Neuron (in vitro differentiated cells): ENCODE measurements at regions not wholly inside any gene's neighbourhood (a gene's known extent, or its start where the extent isn't known, plus 50 kb on each side); places are given as distances from the start of the nearest gene placed in this dataset.

Experiments used
- H2AFZ ChIP-seq: one replicate; pipeline ENCODE4 v1.6.1; 2013; ENCODE audit warnings: low read depth, mild to moderate bottlenecking, inconsistent platforms, low read length, moderate library complexity
- H3K27me3 ChIP-seq: one replicate; pipeline ENCODE4 v1.6.1; 2013; ENCODE audit warnings: low read length; ENCODE audit not compliant: insufficient read depth
- H3K36me3 ChIP-seq: one replicate; pipeline ENCODE4 v1.6.1; 2013; ENCODE audit warnings: low read length; ENCODE audit not compliant: insufficient read depth
- H3K4me1 ChIP-seq: one replicate; pipeline ENCODE4 v1.6.1; 2013; ENCODE audit warnings: low read length; ENCODE audit not compliant: insufficient read depth
- H3K4me3 ChIP-seq: 2 replicates; pipeline ENCODE4 v1.5.1; 2013; ENCODE audit warnings: mild to moderate bottlenecking, low read length, moderate library complexity
- H3K9me3 ChIP-seq: one replicate; pipeline ENCODE4 v1.6.1; 2013; ENCODE audit warnings: low read length

- Histone ChIP-seq H3K4me3 (no peak overlapping the region), H3K27me3 (no peaks in the 10 kb centered on the region), H3K9me3 (no peaks in the 10 kb centered on the region), H2AFZ (no peak overlapping the region), H3K4me1 (no peaks in the 10 kb centered on the region), H3K36me3 (no peaks in the 10 kb centered on the region)
These were observed 125.6 kb downstream of the ETS2 start for GRCh38 chr21:38931291-38931690.

DNA sequence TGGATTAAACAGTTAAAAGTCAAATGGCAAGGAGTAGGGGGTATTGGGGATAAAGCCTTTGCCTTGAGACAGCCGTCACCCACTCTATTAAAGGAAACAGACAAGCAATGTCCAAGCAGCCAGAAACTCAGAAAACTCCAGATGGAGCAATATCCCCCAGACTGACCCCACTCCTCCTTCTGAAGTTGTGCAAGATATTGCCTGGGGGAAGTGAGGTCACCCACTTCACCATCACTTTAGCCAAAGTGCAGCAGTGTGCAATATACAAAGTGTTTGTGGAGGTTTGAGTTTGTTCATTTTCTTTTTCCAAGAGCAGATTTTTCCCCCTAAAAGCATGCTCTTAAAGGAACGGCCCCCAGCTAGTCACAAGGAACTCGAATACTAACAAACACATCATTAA, 125.1 kb downstream of the ETS2 start:
- no peak overlapping the region for H3K4me3 ChIP-seq
- H3K4me1 ChIP-seq = no peaks in the 10 kb centered on the region

GRCh38 chr21:38930066-38930465, 124.3 kb downstream of the ETS2 start:
- H3K4me1 ChIP-seq = no peaks in the 10 kb centered on the region
- H3K9me3 ChIP-seq = no peaks in the 10 kb centered on the region

More for the DNA sequence above, 125.1 kb downstream of the ETS2 start:
- H3K27me3 ChIP-seq = no peaks in the 10 kb centered on the region
- H3K36me3 ChIP-seq = no peaks in the 10 kb centered on the region
- H2AFZ ChIP-seq = no peak overlapping the region
- no peaks in the 10 kb centered on the region for H3K9me3 ChIP-seq

DNA sequence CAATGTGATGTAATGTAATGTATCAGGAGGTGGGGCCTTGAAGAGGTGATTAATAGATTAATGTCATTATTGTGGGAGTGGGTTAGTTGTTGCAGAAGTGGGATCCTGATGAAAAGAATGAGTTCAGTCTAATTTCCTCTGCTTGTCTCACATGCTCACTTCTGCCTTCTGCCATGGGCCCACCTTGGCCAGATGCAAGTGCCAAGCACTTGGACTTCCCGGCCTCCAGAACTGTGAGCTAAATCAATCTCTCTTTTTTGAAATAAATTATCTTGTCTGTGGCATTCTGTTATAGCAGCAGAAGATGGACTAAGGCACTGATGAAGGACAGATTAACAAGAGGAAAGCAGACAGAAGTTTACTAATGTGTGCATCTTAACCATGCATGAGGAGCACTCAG, 123.9 kb downstream of the ETS2 start:
- Histone ChIP-seq H3K4me1 (no peaks in the 10 kb centered on the region), H3K4me3 (no peak overlapping the region), H3K9me3 (no peaks in the 10 kb centered on the region)

More at GRCh38 chr21:38930066-38930465, 124.3 kb downstream of the ETS2 start:
- Histone ChIP-seq H3K27me3 (no peaks in the 10 kb centered on the region), H2AFZ (no peak overlapping the region), H3K4me3 (no peak overlapping the region), H3K36me3 (no peaks in the 10 kb centered on the region)

GRCh38 chr21:38929142-38929541, 123.4 kb downstream of the ETS2 start:
- Histone ChIP-seq H3K4me1 (no peaks in the 10 kb centered on the region), H3K9me3 (no peaks in the 10 kb centered on the region), H3K4me3 (no peak overlapping the region)

More for the DNA sequence above, 123.9 kb downstream of the ETS2 start:
- no peaks in the 10 kb centered on the region for H3K27me3 ChIP-seq
- H3K36me3 ChIP-seq = no peaks in the 10 kb centered on the region
- H2AFZ ChIP-seq = no peak overlapping the region

GRCh38 chr21:38927776-38928175, 122.0 kb downstream of the ETS2 start:
- Histone ChIP-seq H3K4me3 (no peak overlapping the region), H2AFZ (no peak overlapping the region), H3K4me1 (no peaks in the 10 kb centered on the region), H3K9me3 (no peaks in the 10 kb centered on the region), H3K27me3 (no peaks in the 10 kb centered on the region), H3K36me3 (no peaks in the 10 kb centered on the region)

More at GRCh38 chr21:38929142-38929541, 123.4 kb downstream of the ETS2 start:
- Histone ChIP-seq H3K36me3 (no peaks in the 10 kb centered on the region), H2AFZ (no peak overlapping the region), H3K27me3 (no peaks in the 10 kb centered on the region)

DNA sequence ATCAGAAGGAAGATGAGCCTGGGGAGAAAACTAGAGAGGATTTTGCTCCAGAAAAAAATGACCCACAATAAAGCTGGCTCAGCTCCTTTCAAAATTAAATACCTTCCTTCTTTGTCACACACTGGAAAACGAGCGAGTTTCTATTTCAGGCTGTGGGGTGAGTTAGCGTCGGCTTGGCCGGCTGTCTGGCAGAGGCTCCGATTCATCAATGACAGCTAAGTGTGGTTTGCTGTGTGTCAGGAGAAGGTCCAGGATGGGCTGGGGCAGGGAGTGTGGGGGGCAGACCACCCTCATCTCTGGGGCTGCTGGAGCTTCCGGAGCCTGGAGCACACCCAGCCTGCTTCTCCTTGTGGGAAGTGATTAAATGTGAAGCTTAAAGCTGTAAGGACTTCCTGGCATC, 120.2 kb downstream of the ETS2 start:
- Histone ChIP-seq H3K36me3 (no peaks in the 10 kb centered on the region), H3K27me3 (no peaks in the 10 kb centered on the region), H3K4me3 (no peak overlapping the region), H2AFZ (no peak overlapping the region), H3K4me1 (no peaks in the 10 kb centered on the region), H3K9me3 (no peaks in the 10 kb centered on the region)

GRCh38 chr21:38925478-38925877, 119.7 kb downstream of the ETS2 start:
- H2AFZ ChIP-seq = no peak overlapping the region
- H3K9me3 ChIP-seq = no peaks in the 10 kb centered on the region
- no peaks in the 10 kb centered on the region for H3K4me1 ChIP-seq
- H3K4me3 ChIP-seq = no peak overlapping the region
- H3K27me3 ChIP-seq = no peaks in the 10 kb centered on the region
- H3K36me3 ChIP-seq = no peaks in the 10 kb centered on the region

GRCh38 chr21:38924954-38925353, 119.2 kb downstream of the ETS2 start:
- Histone ChIP-seq H3K4me1 (no peaks in the 10 kb centered on the region), H3K27me3 (no peaks in the 10 kb centered on the region), H3K4me3 (no peak overlapping the region), H3K9me3 (no peaks in the 10 kb centered on the region), H2AFZ (no peak overlapping the region), H3K36me3 (no peaks in the 10 kb centered on the region)

DNA sequence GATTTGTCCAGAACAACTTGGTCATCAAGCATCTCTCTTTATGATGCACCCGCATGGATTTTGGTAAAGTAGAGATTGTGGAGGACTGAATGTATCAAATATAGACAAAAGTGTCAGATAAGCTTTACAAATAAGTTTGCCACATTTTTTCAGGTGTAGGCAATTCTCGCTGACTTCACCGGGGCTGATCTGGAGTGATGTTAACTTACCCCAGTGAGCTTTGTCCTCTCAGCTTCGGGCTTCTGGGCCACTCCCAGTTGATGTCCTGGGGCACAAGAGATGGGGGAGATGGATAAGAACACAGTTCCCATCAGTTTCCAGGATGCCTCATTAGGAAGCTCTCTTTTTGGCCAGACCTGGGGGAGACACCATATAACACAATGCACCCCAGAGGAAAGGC, 117.7 kb downstream of the ETS2 start:
- Histone ChIP-seq H3K4me3 (no peak overlapping the region), H3K9me3 (no peaks in the 10 kb centered on the region), H3K36me3 (no peaks in the 10 kb centered on the region), H3K4me1 (no peaks in the 10 kb centered on the region), H3K27me3 (no peaks in the 10 kb centered on the region), H2AFZ (no peak overlapping the region)

GRCh38 chr21:38922474-38923235, 116.9 kb downstream of the ETS2 start:
- no peak overlapping the region for H2AFZ ChIP-seq
- no peaks in the 10 kb centered on the region for H3K9me3 ChIP-seq
- no peaks in the 10 kb centered on the region for H3K27me3 ChIP-seq
- H3K4me3 ChIP-seq = no peak overlapping the region
- no peaks in the 10 kb centered on the region for H3K4me1 ChIP-seq
- H3K36me3 ChIP-seq = no peaks in the 10 kb centered on the region

DNA sequence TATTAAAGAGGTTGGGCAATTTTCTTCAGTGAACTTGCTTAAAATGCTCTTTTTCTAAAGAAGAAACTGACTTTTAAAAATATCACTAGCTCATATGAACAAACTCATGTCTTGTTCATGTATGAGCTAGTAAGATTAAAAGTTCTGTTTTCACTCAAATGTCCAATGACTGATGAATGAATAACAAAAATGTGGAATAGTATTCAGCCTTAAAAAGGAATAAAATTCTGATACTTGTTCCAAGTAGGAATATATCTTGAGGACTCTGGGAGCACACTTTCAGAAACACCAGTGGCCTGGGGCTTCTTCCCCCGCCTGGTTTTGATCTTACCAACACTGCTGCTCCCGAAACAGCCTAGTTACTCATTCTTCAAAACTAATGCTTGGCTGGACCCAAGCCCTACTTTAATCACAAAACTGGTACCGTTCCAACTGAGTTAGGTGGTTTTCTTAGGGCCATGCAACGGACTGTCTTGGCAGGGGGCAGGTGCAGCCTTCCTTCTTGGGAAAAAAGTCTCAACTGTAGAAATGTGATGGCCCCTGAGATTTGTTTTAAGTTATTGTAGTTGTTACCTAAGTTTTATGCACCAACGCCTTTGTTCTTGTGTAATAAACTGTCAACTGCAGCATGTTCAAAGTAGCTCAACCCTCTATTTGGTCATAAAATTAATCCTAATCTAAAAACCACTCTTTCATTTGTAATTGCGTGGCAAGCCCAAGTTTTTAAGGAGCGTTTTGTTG, 116.0 kb downstream of the ETS2 start:
- Histone ChIP-seq H3K4me3 (no peak overlapping the region), H3K36me3 (no peaks in the 10 kb centered on the region), H3K27me3 (no peaks in the 10 kb centered on the region), H3K4me1 (no peaks in the 10 kb centered on the region), H2AFZ (no peak overlapping the region), H3K9me3 (no peaks in the 10 kb centered on the region)

- no peaks in the 10 kb centered on the region for H3K27me3 ChIP-seq
- no peak overlapping the region for H2AFZ ChIP-seq
- no peaks in the 10 kb centered on the region for H3K4me1 ChIP-seq
- H3K36me3 ChIP-seq = no peaks in the 10 kb centered on the region
- no peaks in the 10 kb centered on the region for H3K9me3 ChIP-seq
- no peak overlapping the region for H3K4me3 ChIP-seq
These were observed 115.1 kb downstream of the ETS2 start for GRCh38 chr21:38920631-38921398.
